Left hindlimb (tissue), 1 donor: ENCODE measurements at regions not wholly inside any gene's neighbourhood (a gene's known extent, or its start where the extent isn't known, plus 50 kb on each side); places are given as distances from the start of the nearest gene placed in this dataset.
"Not testable (repeated sequence)": the region's sequence is repeated elsewhere in the genome, so short reads cannot be mapped to it uniquely, and the experiment has no call there.

ENCODE experiments used
- DNase-seq: peaks from one replicate; pipeline ENCODE4 v3.0.0-alpha.2; 2018

GRCh38 chr10:101280511-101280910, 51.2 kb upstream of the LBX1 start:
- no peak for DNase-seq

GRCh38 chr10:101280921-101281320, 51.7 kb upstream of the LBX1 start:
- DNase-seq = not testable (repeated sequence)

GRCh38 chr10:101282947-101283346, 53.7 kb upstream of the LBX1 start:
- DNase-seq = no peak

GRCh38 chr10:101283762-101284100, 54.5 kb upstream of the LBX1 start:
- no peak for DNase-seq

GRCh38 chr10:101284101-101284743, 55.0 kb upstream of the LBX1 start:
- DNase-seq = no peak

- DNase-seq = no peak
These were observed 55.6 kb upstream of the LBX1 start for GRCh38 chr10:101284744-101285463.

- no peak for DNase-seq
These were observed 56.3 kb upstream of the LBX1 start for GRCh38 chr10:101285519-101286070.

- DNase-seq = no peak
These were observed 57.2 kb upstream of the LBX1 start for GRCh38 chr10:101286248-101287046.

GRCh38 chr10:101287183-101287996, 58.1 kb upstream of the LBX1 start:
- no peak for DNase-seq

- no peak for DNase-seq
These were observed 58.9 kb upstream of the LBX1 start for GRCh38 chr10:101287997-101288635.

GRCh38 chr10:101289541-101289940, 60.3 kb upstream of the LBX1 start:
- no peak for DNase-seq

GRCh38 chr10:101290431-101290830, 61.2 kb upstream of the LBX1 start:
- no peak for DNase-seq

- DNase-seq = no peak
These were observed 61.6 kb upstream of the LBX1 start for GRCh38 chr10:101290881-101291280.

GRCh38 chr10:101291331-101292193, 62.3 kb upstream of the LBX1 start:
- peak; percentile 77 for DNase-seq

GRCh38 chr10:101292194-101293006, 61.6 kb upstream of the BTRC start:
- peak; percentile 80 for DNase-seq

GRCh38 chr10:101293007-101293723, 60.8 kb upstream of the BTRC start:
- no peak for DNase-seq

- DNase-seq = no peak
These were observed 59.9 kb upstream of the BTRC start for GRCh38 chr10:101294109-101294508.

- DNase-seq = no peak
These were observed 58.7 kb upstream of the BTRC start for GRCh38 chr10:101295261-101295660.

- peak; percentile 55 for DNase-seq
These were observed 56.0 kb upstream of the BTRC start for GRCh38 chr10:101297901-101298486.
